H1 (cell line): ENCODE measurements at regions not wholly inside any gene's neighbourhood (a gene's known extent, or its start where the extent isn't known, plus 50 kb on each side); places are given as distances from the start of the nearest gene placed in this dataset.

ENCODE experiments used
- CTCF ChIA-PET: fragments of 300-600 bp; sonication (Branson Sonifier 250); formaldehyde crosslinking; loops from one replicate; lab custom pipeline; 2021; ENCODE audit not compliant: partially characterized antibody; lab: Charles Lee
- POLR2A ChIA-PET: fragments of 300-600 bp; sonication (Branson Sonifier 250); formaldehyde crosslinking; loops from one replicate; lab custom pipeline; 2021; ENCODE audit warnings: inconsistent platforms; ENCODE audit not compliant: partially characterized antibody; lab: Charles Lee
- DNase-seq, 2 experiments: peaks; one replicate each; pipeline versions ENCODE4 v3.0.0 to v3.0.0-alpha.2; 2010 to 2022; ENCODE audit warnings: low spot score in 2 of 2, low read depth in 1 of 2, mixed read lengths in 1 of 2
- FAIRE-seq: peaks from 2 replicates; lab custom pipeline; 2011; peaks lifted over from hg19 to GRCh38; lab: Jason Lieb, UNC
- H2AFZ ChIP-seq: 2 replicates; pipeline ENCODE4 v1.8.1; 2012; ENCODE audit warnings: low read length, inconsistent platforms
- H2AK5ac ChIP-seq: 2 replicates; pipeline ENCODE4 v1.6.1; 2013; ENCODE audit warnings: low read depth, low read length
- H2BK120ac ChIP-seq: replicated peaks from 2 replicates; pipeline ENCODE3; 2013; ENCODE audit warnings: low read depth, low read length, inconsistent platforms
- H2BK12ac ChIP-seq: 2 replicates; pipeline ENCODE4 v1.6.1; 2013; ENCODE audit warnings: low read depth, low read length
- H2BK15ac ChIP-seq: 2 replicates; pipeline ENCODE4 v1.6.1; 2013; ENCODE audit warnings: low read length
- H2BK20ac ChIP-seq: 2 replicates; pipeline ENCODE4 v1.6.1; 2013; ENCODE audit warnings: low read length
- H2BK5ac ChIP-seq: 2 replicates; pipeline ENCODE4 v1.6.1; 2013; ENCODE audit warnings: low read depth, low read length
- H3K14ac ChIP-seq: 2 replicates; pipeline ENCODE4 v1.6.1; 2013; ENCODE audit warnings: inconsistent platforms; ENCODE audit not compliant: insufficient read length
- H3K18ac ChIP-seq: 2 replicates; pipeline ENCODE4 v1.6.1; 2013; ENCODE audit warnings: low read length; ENCODE audit errors: extremely low read depth
- H3K23ac ChIP-seq: 2 replicates; pipeline ENCODE4 v1.6.1; 2013; ENCODE audit warnings: inconsistent platforms; ENCODE audit not compliant: insufficient read length
- H3K23me2 ChIP-seq: 2 replicates; pipeline ENCODE4 v1.6.1; 2013; ENCODE audit warnings: low read depth, low read length
- H3K27ac ChIP-seq: 2 replicates; pipeline ENCODE4 v1.6.1; 2011; ENCODE audit warnings: low read depth, low read length, inconsistent platforms
- H3K27me3 ChIP-seq, 4 experiments: replicated peaks in 1 of 4; 1 replicate in 1 of 4; 2 replicates in 3 of 4; pipeline versions ENCODE4 v1.6.1 to v1.8.1; 2011 to 2013; ENCODE audit warnings: low read length in 3 of 4, mild to moderate bottlenecking in 3 of 4, inconsistent platforms in 2 of 4, mixed read lengths in 2 of 4, moderate library complexity in 1 of 4; ENCODE audit not compliant: control insufficient read depth in 3 of 4, insufficient read depth in 3 of 4; ENCODE audit errors: extremely low read depth in 1 of 4
- H3K36me3 ChIP-seq, 4 experiments: 2 replicates each; pipeline versions ENCODE4 v1.6.1 to v1.8.1; 2011 to 2013; ENCODE audit warnings: mild to moderate bottlenecking in 4 of 4, low read length in 3 of 4, moderate library complexity in 2 of 4, control low read depth in 1 of 4, inconsistent platforms in 1 of 4; ENCODE audit not compliant: insufficient read depth in 4 of 4, control insufficient read depth in 2 of 4
- H3K4ac ChIP-seq: replicated peaks from 2 replicates; pipeline ENCODE3; 2013; ENCODE audit warnings: low read length, low read depth, mixed read lengths, inconsistent platforms; ENCODE audit not compliant: insufficient read length
- H3K4me1 ChIP-seq, 4 experiments: replicated peaks in 1 of 4; 1 replicate in 1 of 4; 2 replicates in 3 of 4; pipeline versions ENCODE4 v1.6.1 to v1.8.1; 2011 to 2013; ENCODE audit warnings: low read length in 3 of 4, inconsistent platforms in 2 of 4, mixed read lengths in 1 of 4; ENCODE audit not compliant: insufficient read depth in 4 of 4, control insufficient read depth in 3 of 4
- H3K4me2 ChIP-seq, 2 experiments: 2 replicates each; pipeline versions ENCODE4 v1.6.1 to v1.8.1; 2011 to 2013; ENCODE audit warnings: low read depth in 2 of 2, low read length in 2 of 2, control low read depth in 1 of 2, inconsistent platforms in 1 of 2, mild to moderate bottlenecking in 1 of 2; ENCODE audit not compliant: insufficient read depth in 1 of 2
- H3K4me3 ChIP-seq, 4 experiments: fragments of 200-600, 300-600 bp in 1 of 4; sonication (generic), shearing (Covaris generic), sonication (Bioruptor Twin) in 1 of 4; 2 replicates each; pipeline versions ENCODE4 v1.5.1 to v1.8.1; 2011 to 2016; ENCODE audit warnings: low read length in 4 of 4, low read depth in 3 of 4, control low read depth in 2 of 4, inconsistent platforms in 2 of 4, mild to moderate bottlenecking in 2 of 4, mixed read lengths in 1 of 4, moderate library complexity in 1 of 4; ENCODE audit not compliant: insufficient read depth in 2 of 4; ENCODE audit errors: extremely low read depth in 1 of 4
- H3K56ac ChIP-seq: replicated peaks from 2 replicates; pipeline ENCODE3; 2013; ENCODE audit warnings: low read depth, mild to moderate bottlenecking, mixed read lengths, low read length, inconsistent platforms; ENCODE audit not compliant: insufficient read length
- H3K79me1 ChIP-seq: 2 replicates; pipeline ENCODE4 v1.6.1; 2013; ENCODE audit warnings: low read depth, low read length, control low read depth
- H3K79me2 ChIP-seq, 2 experiments: 2 replicates each; pipeline versions ENCODE4 v1.6.1 to v1.8.1; 2012 to 2013; ENCODE audit warnings: low read length in 2 of 2, mild to moderate bottlenecking in 2 of 2, inconsistent platforms in 1 of 2; ENCODE audit not compliant: insufficient read depth in 2 of 2, control insufficient read depth in 1 of 2
- H3K9ac ChIP-seq, 4 experiments: replicated peaks in 1 of 4; 1 replicate in 1 of 4; 2 replicates in 3 of 4; pipeline versions ENCODE4 v1.6.1 to v1.8.1; 2011 to 2013; ENCODE audit warnings: low read depth in 3 of 4, low read length in 3 of 4, control low read depth in 2 of 4, mild to moderate bottlenecking in 2 of 4, moderate library complexity in 2 of 4, inconsistent platforms in 1 of 4; ENCODE audit errors: extremely low read depth in 1 of 4
- H3K9me3 ChIP-seq, 2 experiments: 2 replicates each; pipeline versions ENCODE4 v1.6.1 to v1.8.1; 2012 to 2013; ENCODE audit warnings: mild to moderate bottlenecking in 2 of 2, moderate library complexity in 2 of 2, control low read depth in 1 of 2, inconsistent platforms in 1 of 2, low read depth in 1 of 2, low read length in 1 of 2, mixed read lengths in 1 of 2; ENCODE audit not compliant: insufficient read depth in 2 of 2
- H4K20me1 ChIP-seq, 2 experiments: replicated peaks in 1 of 2; 2 replicates each; pipeline versions ENCODE3 to v1.8.1; 2011 to 2013; ENCODE audit warnings: inconsistent platforms in 2 of 2, low read length in 2 of 2, mild to moderate bottlenecking in 1 of 2; ENCODE audit not compliant: insufficient read depth in 2 of 2, control insufficient read depth in 1 of 2
- H4K5ac ChIP-seq: 2 replicates; pipeline ENCODE4 v1.6.1; 2013; ENCODE audit warnings: low read length, low read depth, mixed read lengths, inconsistent platforms; ENCODE audit not compliant: insufficient read length
- H4K8ac ChIP-seq: 2 replicates; pipeline ENCODE4 v1.8.0; 2013; ENCODE audit warnings: mild to moderate bottlenecking, moderate library complexity, low read length, inconsistent platforms; ENCODE audit not compliant: insufficient read depth; ENCODE audit errors: extremely low read depth
- H4K91ac ChIP-seq: replicated peaks from 2 replicates; pipeline ENCODE3; 2013; ENCODE audit warnings: low read length, mixed read lengths, inconsistent platforms; ENCODE audit not compliant: insufficient read length
- SP4 ChIP-seq: IDR thresholded peaks from 2 replicates; pipeline ENCODE4 v1.6.1; 2012; ENCODE audit warnings: low read length, inconsistent platforms
- SRF ChIP-seq: IDR thresholded peaks from 2 replicates; pipeline ENCODE4 v1.6.1; 2011; ENCODE audit warnings: mild to moderate bottlenecking, low read depth, low read length, moderate library complexity
- WGBS, 2 experiments: shearing (Covaris generic) in 1 of 2; methylation state at CpG; one replicate each; pipeline versions ENCODE4 v1.1.6 to v1.1.7; 2013 to 2015; ENCODE audit warnings: low lambda C conversion rate in 2 of 2, mixed read lengths in 2 of 2, inconsistent platforms in 1 of 2, low coverage in 1 of 2, missing lambda C conversion rate in 1 of 2; ENCODE audit not compliant: insufficient replicate concordance in 2 of 2, insufficient coverage in 1 of 2, insufficient read length in 1 of 2; ENCODE audit errors: extremely low coverage in 1 of 2, missing lambda C conversion rate in 1 of 2; 5-methylcytosine and 5-hydroxymethylcytosine counted together

- H2AFZ ChIP-seq = no peak overlapping the region
- H3K36me3 ChIP-seq = no peaks in the 10 kb centered on the region
- H2BK15ac ChIP-seq = no peak overlapping the region
- no peak overlapping the region for H3K56ac ChIP-seq
- WGBS, 2 experiments = 89% methylated on average over 2 of the region's 2 CpGs; no CpG with 5 or more reads in 1 of the 2 experiments
- no peak overlapping the region for H3K4me3 ChIP-seq
- no peak for DNase-seq
- H3K79me1 ChIP-seq = no peaks in the 10 kb centered on the region
- H3K23ac ChIP-seq = no peak overlapping the region
- no peak overlapping the region for H3K27ac ChIP-seq
- no peak overlapping the region for H2BK12ac ChIP-seq
- H4K20me1 ChIP-seq = no peaks in the 10 kb centered on the region
- no peak overlapping the region for H3K9ac ChIP-seq
- no peak overlapping the region for H2BK20ac ChIP-seq
- no peaks in the 10 kb centered on the region for H3K27me3 ChIP-seq
- H3K4me2 ChIP-seq = no peak overlapping the region
- H3K14ac ChIP-seq = no peak overlapping the region
- H4K5ac ChIP-seq = no peak overlapping the region
- peaks cover 3 to 4% of the 10 kb centered on the region in 2 experiments; a peak in 1 of 4 replicates for H3K9me3 ChIP-seq
- TF ChIP-seq SRF (peak; percentile 85), SP4 (no peak)
- H3K23me2 ChIP-seq = no peaks in the 10 kb centered on the region
- no peak overlapping the region for H2BK120ac ChIP-seq
- no peaks in the 10 kb centered on the region for H3K79me2 ChIP-seq
- H3K4ac ChIP-seq = no peak overlapping the region
- POLR2A ChIA-PET = no interaction called here
- H3K4me1 ChIP-seq = no peaks in the 10 kb centered on the region
- H4K91ac ChIP-seq = no peak overlapping the region
- no peak overlapping the region for H3K18ac ChIP-seq
- no peak overlapping the region for H2AK5ac ChIP-seq
- no peak overlapping the region for H4K8ac ChIP-seq
- CTCF ChIA-PET = interaction anchor here (0.7 to 0.9 kb wide), 2 partner anchors 13 to 853 kb away, joined by 3 to 4 read pairs; no protein-coding TSS in a partner anchor
- no peak overlapping the region for H2BK5ac ChIP-seq
- FAIRE-seq = no peak
These were observed 452.6 kb upstream of the NR5A2 start for GRCh38 chr1:199574950-199575349.
